Uterus (tissue), 3 donors: ENCODE measurements at regions not wholly inside any gene's neighbourhood (a gene's known extent, or its start where the extent isn't known, plus 50 kb on each side); places are given as distances from the start of the nearest gene placed in this dataset.

Experiments
- DNase-seq, 2 donors: peaks; one replicate each; pipeline ENCODE4 v3.0.0-alpha.2; 2019 to 2020
- H3K27ac ChIP-seq, 2 donors: fragments of 200-600 bp; sonication (generic); 1 replicate in 1 of 2; 2 replicates in 1 of 2; pipeline ENCODE4 v1.5.1; 2016 to 2018
- H3K27me3 ChIP-seq, 2 donors: fragments of 200-600 bp; sonication (generic); one replicate each; pipeline ENCODE4 v1.5.1; 2018 to 2019; ENCODE audit warnings: control low read depth in 1 of 2
- H3K36me3 ChIP-seq, 2 donors: fragments of 200-600 bp; sonication (generic); one replicate each; pipeline ENCODE4 v1.5.1; 2019; ENCODE audit warnings: control low read depth in 1 of 2
- H3K4me1 ChIP-seq, 2 donors: fragments of 200-600 bp; sonication (generic); one replicate each; pipeline ENCODE4 v1.5.1; 2018 to 2019; ENCODE audit warnings: control low read depth in 1 of 2
- H3K4me3 ChIP-seq, 2 donors: fragments of 200-600 bp; sonication (generic); 1 replicate in 1 of 2; 2 replicates in 1 of 2; pipeline ENCODE4 v1.5.1; 2018 to 2019; ENCODE audit warnings: mild to moderate bottlenecking in 1 of 2
- H3K9me3 ChIP-seq, 2 donors: fragments of 200-600 bp; sonication (generic); one replicate each; pipeline ENCODE4 v1.5.1; 2019; ENCODE audit warnings: control low read depth in 1 of 2
- CTCF ChIP-seq, 4 experiments: fragments of 200-600 bp in 2 of 4; fragments of 450-650 bp in 2 of 4; sonication (generic) in 2 of 4; IDR thresholded peaks; one replicate each; pipeline ENCODE4 v1.5.1; 2016 to 2019; ENCODE audit warnings: antibody characterized with exemption in 4 of 4, mild to moderate bottlenecking in 2 of 4, moderate library complexity in 1 of 4
- POLR2A ChIP-seq, 2 donors: fragments of 450-650 bp; IDR thresholded peaks; one replicate each; pipeline ENCODE4 v1.6.1; 2016; ENCODE audit warnings: antibody characterized with exemption in 2 of 2, mild to moderate bottlenecking in 1 of 2, moderate library complexity in 1 of 2
- intact Hi-C: fragments of 100-400 bp; cut with DNase I; formaldehyde crosslinking; loops from one replicate; pipeline ENCODE4 v1.15.1; 2023; ENCODE audit warnings: low total_unique reads
- donor health status: DM: yes; HTN: yes; CAD: no.

DNA sequence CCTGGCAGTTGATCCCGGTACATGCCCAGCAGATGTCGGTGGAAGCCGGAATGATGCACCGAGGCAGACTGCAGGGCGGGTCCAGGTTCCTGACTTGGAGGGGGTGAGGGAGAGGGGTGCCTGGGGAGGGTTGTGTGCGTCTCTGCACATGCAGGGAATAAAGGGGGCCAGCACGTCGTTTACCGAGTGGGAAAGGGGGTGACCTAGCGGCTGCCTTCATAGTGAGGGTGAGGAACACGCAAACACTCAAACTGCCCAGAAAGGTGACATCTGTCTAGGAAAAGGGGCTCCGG, 801.7 kb downstream of the TBC1D22A start:
- no peak for TF ChIP-seq CTCF (IDR thresholded peaks at IDR 0.05)
- DNase-seq: no peak
- H3K4me3 ChIP-seq: no peak overlapping the region
- intact Hi-C loops: no loop called here
- no peaks in the 10 kb centered on the region for H3K27me3 ChIP-seq
- no peaks in the 10 kb centered on the region for H3K4me1 ChIP-seq
- no peaks in the 10 kb centered on the region for H3K36me3 ChIP-seq
- H3K27ac ChIP-seq: no peak overlapping the region
- H3K9me3 ChIP-seq: no peaks in the 10 kb centered on the region

GRCh38 chr22:47563406-47564157, 801.1 kb downstream of the TBC1D22A start:
- H3K27me3 ChIP-seq: no peaks in the 10 kb centered on the region
- TF ChIP-seq POLR2A (IDR thresholded peaks at IDR 0.05) (no peak), CTCF (IDR thresholded peaks at IDR 0.05) (no peak)
- no peak for DNase-seq

DNA sequence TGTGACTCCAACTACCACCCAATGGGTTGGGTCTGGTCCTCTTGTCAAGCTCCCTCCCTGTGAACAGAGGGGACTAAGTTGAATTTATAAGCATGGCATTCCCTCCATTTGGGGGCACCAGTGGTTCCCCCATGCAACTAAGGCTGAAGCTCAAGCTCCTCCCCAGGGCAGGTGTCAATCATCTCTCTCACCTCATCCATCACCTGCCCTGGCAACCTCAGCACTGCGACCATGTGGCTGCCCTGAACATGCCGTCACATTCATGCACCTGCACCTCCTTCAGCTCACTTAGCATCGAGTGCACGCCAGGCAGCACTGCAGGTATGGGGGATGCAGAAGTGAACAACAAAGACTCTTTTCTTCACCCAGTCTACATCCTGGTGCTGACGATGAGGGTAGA, 799.3 kb downstream of the TBC1D22A start:
- no peak for TF ChIP-seq POLR2A (IDR thresholded peaks at IDR 0.05)
- TF ChIP-seq CTCF (IDR thresholded peaks at IDR 0.05): no peak
- Histone ChIP-seq H3K27ac (no peak overlapping the region), H3K27me3 (no peaks in the 10 kb centered on the region), H3K4me1 (no peaks in the 10 kb centered on the region), H3K9me3 (no peaks in the 10 kb centered on the region), H3K36me3 (no peaks in the 10 kb centered on the region), H3K4me3 (no peak overlapping the region)
- intact Hi-C loops: no loop called here
- DNase-seq: no peak

More at GRCh38 chr22:47563406-47564157, 801.1 kb downstream of the TBC1D22A start:
- no peaks in the 10 kb centered on the region for H3K4me1 ChIP-seq
- H3K36me3 ChIP-seq: no peaks in the 10 kb centered on the region
- intact Hi-C loops: no loop called here
- H3K9me3 ChIP-seq: no peaks in the 10 kb centered on the region
- no peak overlapping the region for H3K27ac ChIP-seq
- no peak overlapping the region for H3K4me3 ChIP-seq

DNA sequence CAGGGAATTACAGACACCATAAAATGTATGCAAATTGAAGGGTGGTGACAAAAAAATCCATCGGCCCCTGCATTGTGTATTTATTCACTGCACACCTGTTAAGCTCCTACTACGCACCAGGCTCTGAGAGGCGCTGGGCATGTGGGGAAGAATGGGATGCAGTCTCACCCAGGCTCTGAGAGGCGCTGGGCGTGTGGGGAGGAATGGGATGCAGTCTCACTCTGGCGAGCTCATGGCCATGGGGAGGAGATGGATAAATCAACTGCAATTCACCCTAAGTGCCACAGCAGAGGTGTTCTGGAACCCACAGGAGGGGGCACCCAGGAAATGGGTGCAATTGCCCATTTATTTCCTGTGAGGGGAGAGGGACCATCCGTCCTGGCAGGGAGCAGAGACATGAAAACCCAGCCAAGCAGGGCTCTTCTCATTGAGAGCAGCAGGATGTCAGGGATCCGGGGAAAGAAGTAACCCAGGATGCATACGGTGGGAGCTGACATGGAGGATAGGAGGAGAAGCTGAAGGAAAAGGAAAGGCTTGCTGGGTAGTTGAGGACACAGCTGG, 798.7 kb downstream of the TBC1D22A start:
- TF ChIP-seq POLR2A (IDR thresholded peaks at IDR 0.05) (no peak), CTCF (IDR thresholded peaks at IDR 0.05) (no peak)
- Histone ChIP-seq H3K4me1 (no peaks in the 10 kb centered on the region), H3K27ac (no peak overlapping the region), H3K36me3 (no peaks in the 10 kb centered on the region), H3K9me3 (no peaks in the 10 kb centered on the region), H3K27me3 (no peaks in the 10 kb centered on the region), H3K4me3 (no peak overlapping the region)
- intact Hi-C loops: no loop called here
- no peak for DNase-seq

DNA sequence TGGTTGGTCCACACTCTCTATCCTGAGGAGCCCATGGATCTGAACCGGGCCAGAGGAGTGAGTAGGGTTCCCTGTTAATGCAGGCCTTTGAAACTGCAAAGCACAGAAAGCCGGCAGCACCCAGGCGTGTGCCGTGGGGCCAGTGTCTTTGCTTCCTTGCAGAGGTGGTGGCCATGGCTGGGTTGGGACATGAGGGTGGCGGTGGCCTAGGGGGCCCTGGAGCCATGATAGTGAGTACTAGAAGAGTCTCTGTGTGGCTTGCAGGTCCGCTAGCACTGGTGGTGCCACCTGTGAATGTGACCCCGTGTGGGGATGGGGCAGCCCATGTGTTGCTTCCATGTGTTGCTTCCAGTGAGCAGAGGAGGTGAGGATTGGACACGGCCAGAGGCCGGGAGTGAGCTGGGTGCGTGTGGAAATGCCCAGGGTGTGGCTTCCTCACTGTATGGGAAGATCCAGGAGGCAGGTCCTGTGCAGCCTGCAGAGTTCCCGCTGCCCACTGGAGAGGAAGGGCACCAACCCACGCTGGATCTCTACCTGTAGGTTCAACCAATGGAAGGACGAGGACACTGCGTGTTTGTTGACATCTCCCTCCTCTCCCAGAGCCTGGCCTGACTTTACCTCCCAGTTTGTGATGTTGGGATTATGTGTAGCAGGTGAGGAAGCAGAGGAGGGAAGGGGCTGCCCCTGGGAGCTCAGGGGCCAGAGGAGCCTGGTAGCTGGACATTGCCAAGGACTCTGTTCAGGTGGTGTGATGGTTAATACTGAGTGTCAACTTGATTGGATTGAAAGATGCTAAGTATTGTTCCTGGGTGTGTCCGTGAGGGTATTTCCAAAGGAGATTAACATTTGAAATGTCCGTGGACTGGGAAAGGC, 796.6 kb downstream of the TBC1D22A start:
- H3K27ac ChIP-seq: no peak overlapping the region
- no peak for DNase-seq
- no peaks in the 10 kb centered on the region for H3K4me1 ChIP-seq
- TF ChIP-seq CTCF (IDR thresholded peaks at IDR 0.05) (no peak), POLR2A (IDR thresholded peaks at IDR 0.05) (no peak)
- H3K9me3 ChIP-seq: no peaks in the 10 kb centered on the region
- H3K4me3 ChIP-seq: no peak overlapping the region
- no peaks in the 10 kb centered on the region for H3K36me3 ChIP-seq
- H3K27me3 ChIP-seq: no peaks in the 10 kb centered on the region
- intact Hi-C loops: no loop called here
